ENCODE measurements at regions not wholly inside any gene's neighbourhood (a gene's known extent, or its start where the extent isn't known, plus 50 kb on each side); places are given as distances from the start of the nearest gene placed in this dataset.

DNA sequence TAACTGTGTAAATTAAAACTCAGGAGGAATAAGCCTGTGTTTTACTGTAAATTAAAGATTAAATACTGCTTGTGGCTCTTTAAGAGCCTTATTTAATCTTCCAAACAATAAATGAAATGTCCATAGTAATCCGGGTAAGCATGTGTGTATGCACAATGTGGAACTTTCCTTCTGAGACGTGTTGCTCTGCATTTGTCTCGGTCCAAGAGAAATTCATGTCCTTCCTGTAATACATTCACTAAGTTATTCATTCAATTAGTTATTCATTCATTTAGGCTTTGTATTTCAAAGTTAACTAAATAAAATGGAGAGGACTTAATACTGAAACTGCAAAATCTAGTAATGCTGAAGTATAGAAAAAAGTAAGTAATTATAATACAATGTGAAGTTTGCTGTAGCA lies 2728.8 kb downstream of the PCDH7 start:
- Histone ChIP-seq H2AK5ac (ENCODE audit: low read depth, low read length) (no peak overlapping the region), H3K36me3 (ENCODE audit: control insufficient read depth in 2 of 4, insufficient read depth in 4 of 4, low read length in 3 of 4) (no peaks in the 10 kb centered on the region), H3K4me2 (ENCODE audit: insufficient read depth in 1 of 2, low read depth in 2 of 2, low read length in 2 of 2) (no peak overlapping the region), H3K27ac (ENCODE audit: low read depth, low read length) (no peak overlapping the region), H2BK5ac (ENCODE audit: low read depth, low read length) (no peak overlapping the region), H3K9me3 (ENCODE audit: insufficient read depth in 2 of 2, low read depth in 1 of 2, low read length in 1 of 2) (no peaks in the 10 kb centered on the region; a peak in 1 of 4 replicates), H3K18ac (ENCODE audit: extremely low read depth, low read length) (no peak overlapping the region), H3K4me3 (ENCODE audit: extremely low read depth in 1 of 4, insufficient read depth in 2 of 4, low read depth in 3 of 4, low read length in 4 of 4) (no peak overlapping the region), H4K8ac (ENCODE audit: extremely low read depth, insufficient read depth, low read length) (no peak overlapping the region), H3K79me1 (ENCODE audit: low read depth, low read length) (no peaks in the 10 kb centered on the region), H2BK20ac (ENCODE audit: low read length) (no peak overlapping the region), H3K4me1 (replicated peaks in 1 of 4; ENCODE audit: control insufficient read depth in 3 of 4, insufficient read depth in 4 of 4, low read length in 3 of 4) (no peaks in the 10 kb centered on the region), H3K23me2 (ENCODE audit: low read depth, low read length) (no peaks in the 10 kb centered on the region), H4K20me1 (replicated peaks in 1 of 2; ENCODE audit: control insufficient read depth in 1 of 2, insufficient read depth in 2 of 2, low read length in 2 of 2) (no peaks in the 10 kb centered on the region), H3K56ac (replicated peaks; ENCODE audit: insufficient read length, low read depth, low read length) (no peak overlapping the region), H2BK12ac (ENCODE audit: low read depth, low read length) (no peak overlapping the region), H3K14ac (ENCODE audit: insufficient read length) (no peak overlapping the region), H3K4ac (replicated peaks; ENCODE audit: insufficient read length, low read depth, low read length) (no peak overlapping the region), H3K9ac (replicated peaks in 1 of 4; ENCODE audit: extremely low read depth in 1 of 4, low read depth in 3 of 4, low read length in 3 of 4) (no peak overlapping the region), H3K23ac (ENCODE audit: insufficient read length) (no peak overlapping the region), H4K5ac (ENCODE audit: insufficient read length, low read depth, low read length) (no peak overlapping the region), H3K27me3 (replicated peaks in 1 of 4; ENCODE audit: control insufficient read depth in 3 of 4, extremely low read depth in 1 of 4, insufficient read depth in 3 of 4, low read length in 3 of 4) (no peaks in the 10 kb centered on the region), H4K91ac (replicated peaks; ENCODE audit: insufficient read length, low read length) (no peak overlapping the region), H2AFZ (ENCODE audit: low read length) (no peak overlapping the region), H2BK120ac (replicated peaks; ENCODE audit: low read depth, low read length) (no peak overlapping the region), H2BK15ac (ENCODE audit: low read length) (no peak overlapping the region), H3K79me2 (ENCODE audit: control insufficient read depth in 1 of 2, insufficient read depth in 2 of 2, low read length in 2 of 2) (no peaks in the 10 kb centered on the region)
- FAIRE-seq (no peak), DNase-seq (ENCODE audit: low read depth in 1 of 2, low spot score in 2 of 2) (no peak)
- 89% methylated on average over 3 of the region's 3 CpGs; no CpG with 5 or more reads in 1 of the 2 experiments for WGBS, 2 experiments (ENCODE audit: extremely low coverage in 1 of 2, insufficient coverage in 1 of 2, insufficient read length in 1 of 2, insufficient replicate concordance in 2 of 2, low coverage in 1 of 2, low lambda C conversion rate in 2 of 2, missing lambda C conversion rate in 1 of 2)
- ChIA-PET CTCF (ENCODE audit: partially characterized antibody) (no interaction called here), POLR2A (ENCODE audit: partially characterized antibody) (no interaction called here)
- no peak for TF ChIP-seq RFX5 (IDR thresholded peaks at IDR 0.05; ENCODE audit: borderline replicate concordance, low read depth, low read length)
- no peak for TF ChIP-seq SIX5 (IDR thresholded peaks at IDR 0.05; ENCODE audit: low read depth, low read length)
- no peak for TF ChIP-seq EZH2 (IDR thresholded peaks at IDR 0.05; ENCODE audit: low read depth, low read length, severe bottlenecking)
- no peak for TF ChIP-seq TEAD4 (IDR thresholded peaks at IDR 0.05; ENCODE audit: low read depth, low read length)
- TF ChIP-seq, protein P1, sequence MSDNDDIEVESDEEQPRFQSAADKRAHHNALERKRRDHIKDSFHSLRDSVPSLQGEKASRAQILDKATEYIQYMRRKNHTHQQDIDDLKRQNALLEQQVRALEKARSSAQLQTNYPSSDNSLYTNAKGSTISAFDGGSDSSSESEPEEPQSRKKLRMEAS (IDR thresholded peaks at IDR 0.05): no peak
- TF ChIP-seq YY1 (IDR thresholded peaks at IDR 0.05; ENCODE audit: low read depth, low read length): no peak
- TF ChIP-seq RNF2 (IDR thresholded peaks at IDR 0.05; ENCODE audit: borderline replicate concordance, low read depth, low read length, missing control alignments, poor library complexity, severe bottlenecking): no peak
- no peak for TF ChIP-seq BRCA1 (IDR thresholded peaks at IDR 0.05; ENCODE audit: low read depth, low read length)
- TF ChIP-seq JUND (IDR thresholded peaks at IDR 0.05; ENCODE audit: low read length): no peak
- no peak for TF ChIP-seq ZNF274 (IDR thresholded peaks at IDR 0.05; ENCODE audit: borderline replicate concordance, extremely low read depth, low read length)
- no peak for TF ChIP-seq SP1 (IDR thresholded peaks at IDR 0.05; ENCODE audit: low read depth, low read length)
- no peak for TF ChIP-seq HDAC6 (IDR thresholded peaks at IDR 0.05; ENCODE audit: low read depth, low read length)
- no peak for TF ChIP-seq POLR2A (IDR thresholded peaks at IDR 0.05; ENCODE audit: control extremely low read depth in 1 of 2, low read depth in 2 of 2, low read length in 2 of 2)
- TF ChIP-seq EGR1 (IDR thresholded peaks at IDR 0.05; ENCODE audit: borderline replicate concordance, low read depth, low read length): no peak
- no peak for TF ChIP-seq SIRT6 (IDR thresholded peaks at IDR 0.05; ENCODE audit: low read length)
- no peak for TF ChIP-seq NRF1 (IDR thresholded peaks at IDR 0.05; ENCODE audit: low read depth, low read length)
